Activated naive CD4-positive, alpha-beta T cell treated with anti-CD3 and anti-CD28 coated beads, Interleukin-2, amount 10 ng/mL, durations not matched to agents 7 days and 5 days (primary cell): ENCODE measurements at regions not wholly inside any gene's neighbourhood (a gene's known extent, or its start where the extent isn't known, plus 50 kb on each side); places are given as distances from the start of the nearest gene placed in this dataset.

Source experiments
- CTCF ChIA-PET: fragments of 350-600 bp; sonication (Branson Sonifier 250); formaldehyde crosslinking; loops from one replicate; lab custom pipeline; 2021; ENCODE audit warnings: antibody characterized with exemption; lab: Charles Lee
- DNase-seq: peaks from one replicate; pipeline ENCODE4 v3.0.0-alpha.2; 2020
- H3K27ac Mint-ChIP-seq: one replicate; pipeline ENCODE4 v1.8.0; 2021; ENCODE audit warnings: mild to moderate bottlenecking, moderate library complexity, mixed read lengths
- H3K27me3 Mint-ChIP-seq: one replicate; pipeline ENCODE4 v1.8.0; 2021; ENCODE audit warnings: mild to moderate bottlenecking, mixed read lengths
- H3K36me3 Mint-ChIP-seq: one replicate; pipeline ENCODE4 v1.8.0; 2021; ENCODE audit warnings: mixed read lengths
- H3K4me1 Mint-ChIP-seq: one replicate; pipeline ENCODE4 v1.8.0; 2021; ENCODE audit warnings: mixed read lengths
- H3K4me3 Mint-ChIP-seq: one replicate; pipeline ENCODE4 v1.8.0; 2021; ENCODE audit warnings: mild to moderate bottlenecking, moderate library complexity, mixed read lengths
- H3K9me3 Mint-ChIP-seq: one replicate; pipeline ENCODE4 v1.8.0; 2021; ENCODE audit warnings: mixed read lengths

DNA sequence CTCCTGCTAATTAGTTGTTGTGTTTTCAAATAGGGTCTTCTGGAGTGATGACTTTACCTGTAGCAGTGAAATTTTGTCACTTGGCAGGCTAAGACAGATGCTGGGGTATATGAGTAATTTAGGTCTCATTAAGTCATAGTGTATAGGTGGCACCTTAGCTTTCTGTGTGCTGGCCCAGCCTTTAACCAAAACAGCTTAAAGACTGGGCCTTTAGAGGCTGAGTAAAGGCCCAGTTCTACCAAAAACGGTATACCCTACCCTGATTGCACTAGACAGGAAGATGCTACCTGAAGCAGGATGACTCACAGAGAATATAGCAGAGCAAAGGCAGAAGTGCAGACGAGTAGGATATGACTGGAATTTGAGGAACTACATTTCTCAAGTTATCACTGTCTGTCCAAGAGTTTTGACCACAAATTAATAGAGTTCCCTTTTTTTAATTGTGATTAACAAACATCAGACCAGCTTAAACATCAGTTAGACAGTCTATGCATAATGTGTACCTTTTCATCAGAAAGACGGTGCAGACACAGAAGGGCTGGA is 337.9 kb upstream of the SALL3 start:
- CTCF ChIA-PET, result no interaction called here
- no peak overlapping the region for H3K4me3 Mint-ChIP-seq
- DNase-seq, result no peak
- H3K27me3 Mint-ChIP-seq, result no peaks in the 10 kb centered on the region
- H3K27ac Mint-ChIP-seq, result no peak overlapping the region
- H3K36me3 Mint-ChIP-seq, result no peaks in the 10 kb centered on the region
- H3K4me1 Mint-ChIP-seq, result no peaks in the 10 kb centered on the region
- peaks cover 2% of the 10 kb centered on the region for H3K9me3 Mint-ChIP-seq

GRCh38 chr18:78642296-78642951 is 337.2 kb upstream of the SALL3 start:
- Mint-ChIP-seq H3K9me3 (no peaks in the 10 kb centered on the region), H3K36me3 (no peaks in the 10 kb centered on the region), H3K27me3 (no peaks in the 10 kb centered on the region), H3K4me3 (no peak overlapping the region), H3K27ac (peak overlapping the region; percentile 58), H3K4me1 (no peaks in the 10 kb centered on the region)
- CTCF ChIA-PET, result no interaction called here
- DNase-seq, result no peak

GRCh38 chr18:78643004-78643403 is 336.6 kb upstream of the SALL3 start:
- Mint-ChIP-seq H3K4me3 (no peak overlapping the region), H3K36me3 (no peaks in the 10 kb centered on the region), H3K27ac (peak overlapping the region; percentile 58), H3K9me3 (no peaks in the 10 kb centered on the region), H3K4me1 (no peaks in the 10 kb centered on the region), H3K27me3 (no peaks in the 10 kb centered on the region)
- no peak for DNase-seq
- CTCF ChIA-PET, result no interaction called here

- CTCF ChIA-PET, result no interaction called here
- Mint-ChIP-seq H3K27me3 (no peaks in the 10 kb centered on the region), H3K4me3 (no peak overlapping the region), H3K36me3 (no peaks in the 10 kb centered on the region), H3K9me3 (peaks cover under 1% of the 10 kb centered on the region), H3K4me1 (no peaks in the 10 kb centered on the region), H3K27ac (no peak overlapping the region)
- DNase-seq, result no peak
These were observed 335.6 kb upstream of the SALL3 start for GRCh38 chr18:78643981-78644380.

DNA sequence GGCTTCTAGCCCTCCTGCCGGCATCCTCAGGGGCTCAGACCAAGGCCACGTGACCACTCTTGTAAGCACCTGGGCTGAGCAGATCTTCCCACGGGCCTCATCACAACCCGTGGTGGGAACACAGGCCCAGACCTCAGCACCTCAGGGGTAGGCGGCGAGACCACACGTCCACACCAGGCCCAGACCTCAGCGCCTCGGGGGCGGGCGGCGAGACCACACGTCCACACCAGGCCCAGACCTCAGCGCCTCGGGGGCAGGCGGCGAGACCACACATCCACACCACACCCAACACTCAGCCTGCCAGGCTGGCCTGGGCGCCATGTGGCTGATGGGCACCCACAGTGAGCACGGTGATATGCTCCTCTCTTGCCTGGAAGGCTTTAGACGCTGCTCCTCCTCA is 334.4 kb upstream of the SALL3 start:
- Mint-ChIP-seq H3K9me3 (peaks cover 2% of the 10 kb centered on the region), H3K27ac (no peak overlapping the region), H3K4me1 (no peaks in the 10 kb centered on the region), H3K27me3 (no peaks in the 10 kb centered on the region), H3K36me3 (no peaks in the 10 kb centered on the region), H3K4me3 (no peak overlapping the region)
- DNase-seq, result no peak
- CTCF ChIA-PET, result no interaction called here

DNA sequence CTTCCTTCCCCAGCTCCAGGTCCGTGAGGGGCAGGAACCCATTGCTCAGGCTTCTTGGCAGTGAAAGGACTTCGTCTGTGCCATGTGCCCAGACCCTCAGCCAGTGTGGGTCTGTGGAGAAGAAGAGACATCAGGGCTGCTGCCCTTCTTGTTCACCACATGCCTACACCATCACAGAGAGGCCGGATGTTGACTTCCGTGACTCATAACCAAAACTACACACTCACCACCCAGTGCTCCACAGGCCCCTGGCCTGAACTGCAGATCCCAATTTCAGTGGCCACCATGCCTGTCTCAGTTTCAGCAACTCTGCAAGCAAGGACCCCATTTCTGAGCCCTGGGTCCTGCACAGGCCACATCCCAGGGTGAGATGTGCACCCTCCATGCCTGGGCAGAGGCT is 332.6 kb upstream of the SALL3 start:
- no peaks in the 10 kb centered on the region for H3K27me3 Mint-ChIP-seq
- H3K36me3 Mint-ChIP-seq, result no peaks in the 10 kb centered on the region
- H3K4me1 Mint-ChIP-seq, result no peaks in the 10 kb centered on the region
- H3K4me3 Mint-ChIP-seq, result no peak overlapping the region
- no peak for DNase-seq
- CTCF ChIA-PET, result no interaction called here
- peaks cover 7% of the 10 kb centered on the region for H3K9me3 Mint-ChIP-seq
- H3K27ac Mint-ChIP-seq, result no peak overlapping the region

GRCh38 chr18:78649421-78649820 is 330.2 kb upstream of the SALL3 start:
- Mint-ChIP-seq H3K4me3 (no peak overlapping the region), H3K4me1 (no peaks in the 10 kb centered on the region), H3K36me3 (no peaks in the 10 kb centered on the region), H3K27ac (no peak overlapping the region), H3K27me3 (no peaks in the 10 kb centered on the region), H3K9me3 (peaks cover 11% of the 10 kb centered on the region)
- DNase-seq, result no peak
- CTCF ChIA-PET, result no interaction called here

DNA sequence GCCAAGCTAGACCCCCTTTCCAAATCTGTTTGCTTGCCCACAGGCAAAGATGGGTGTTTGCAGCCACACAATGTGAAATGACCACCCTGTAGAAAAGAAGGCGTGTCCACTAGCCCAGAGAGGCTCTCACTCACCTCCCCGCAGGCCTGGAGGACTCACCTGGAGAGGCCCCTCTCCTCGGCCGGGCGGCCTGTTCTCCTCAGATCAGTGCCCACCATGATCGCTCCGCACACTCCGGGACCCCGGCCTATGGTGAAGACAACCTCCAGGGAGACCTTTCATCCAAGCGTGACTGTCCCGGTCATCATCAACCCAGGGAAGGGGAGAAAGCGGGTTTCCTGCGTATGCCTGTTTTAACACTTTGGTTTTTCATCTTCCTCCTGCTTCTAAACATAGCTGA is 328.7 kb upstream of the SALL3 start:
- DNase-seq, result no peak
- no peaks in the 10 kb centered on the region for H3K27me3 Mint-ChIP-seq
- peaks cover 14% of the 10 kb centered on the region for H3K9me3 Mint-ChIP-seq
- CTCF ChIA-PET, result no interaction called here
- H3K27ac Mint-ChIP-seq, result no peak overlapping the region
- no peaks in the 10 kb centered on the region for H3K36me3 Mint-ChIP-seq
- no peaks in the 10 kb centered on the region for H3K4me1 Mint-ChIP-seq
- no peak overlapping the region for H3K4me3 Mint-ChIP-seq

DNA sequence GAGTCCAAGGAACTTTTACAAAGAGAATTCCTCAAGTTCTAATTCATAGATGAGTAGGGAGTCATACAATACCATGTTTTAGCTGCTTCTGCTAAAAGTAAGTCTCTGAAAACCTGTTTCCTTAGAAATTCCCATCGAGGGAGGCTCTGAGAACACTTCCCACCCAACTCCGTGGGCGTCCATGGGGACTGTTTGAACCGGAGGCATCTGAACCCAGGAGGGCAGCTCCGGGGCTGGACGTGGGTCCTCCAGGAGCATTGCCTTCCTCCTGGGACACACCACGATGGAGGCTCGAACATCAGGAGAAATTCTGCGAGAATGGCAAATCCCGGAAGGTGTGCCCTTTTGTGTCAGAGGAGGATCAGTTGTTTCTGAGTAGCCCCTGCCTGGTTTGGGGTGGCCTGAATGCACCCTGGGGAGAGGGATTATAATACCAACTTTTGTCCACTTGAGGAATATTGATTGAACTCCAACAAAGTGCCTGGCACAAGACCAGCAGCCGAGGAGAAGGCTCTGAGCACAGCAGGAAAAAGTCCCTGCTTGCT is 327.5 kb upstream of the SALL3 start:
- Mint-ChIP-seq H3K36me3 (no peaks in the 10 kb centered on the region), H3K4me1 (no peaks in the 10 kb centered on the region), H3K9me3 (peaks cover 14% of the 10 kb centered on the region), H3K27me3 (no peaks in the 10 kb centered on the region), H3K4me3 (no peak overlapping the region), H3K27ac (no peak overlapping the region)
- no peak for DNase-seq
- CTCF ChIA-PET, result no interaction called here

GRCh38 chr18:78655921-78656320 is 323.7 kb upstream of the SALL3 start:
- Mint-ChIP-seq H3K27me3 (no peaks in the 10 kb centered on the region), H3K9me3 (peaks cover 11% of the 10 kb centered on the region), H3K36me3 (no peaks in the 10 kb centered on the region), H3K4me1 (no peaks in the 10 kb centered on the region), H3K4me3 (no peak overlapping the region), H3K27ac (no peak overlapping the region)
- no peak for DNase-seq
- CTCF ChIA-PET, result no interaction called here

- H3K36me3 Mint-ChIP-seq, result no peaks in the 10 kb centered on the region
- DNase-seq, result no peak
- CTCF ChIA-PET, result no interaction called here
- H3K4me1 Mint-ChIP-seq, result no peaks in the 10 kb centered on the region
- no peak overlapping the region for H3K27ac Mint-ChIP-seq
- no peaks in the 10 kb centered on the region for H3K27me3 Mint-ChIP-seq
- no peak overlapping the region for H3K4me3 Mint-ChIP-seq
- H3K9me3 Mint-ChIP-seq, result peaks cover 11% of the 10 kb centered on the region
These were observed 323.2 kb upstream of the SALL3 start for GRCh38 chr18:78656346-78656925.

DNA sequence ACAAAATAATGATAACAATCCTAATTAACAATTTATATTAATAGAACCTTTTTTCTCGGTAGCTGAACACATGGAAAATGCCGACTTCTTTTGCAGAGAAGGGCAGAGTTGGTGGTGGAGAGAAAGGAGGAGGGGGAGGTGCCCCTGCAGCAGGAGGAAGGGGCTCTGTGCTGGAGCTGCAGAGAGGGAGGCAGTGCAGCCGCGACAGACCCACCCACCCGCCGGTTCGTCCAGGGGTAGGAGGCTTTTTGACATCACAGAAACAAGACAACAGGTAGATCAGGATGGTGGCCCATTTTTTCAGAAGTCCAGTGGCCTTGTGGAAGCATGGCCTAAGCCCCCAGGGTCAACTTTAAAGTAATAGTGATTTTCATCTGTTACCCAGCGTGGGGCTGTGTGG is 321.1 kb upstream of the SALL3 start:
- Mint-ChIP-seq H3K27me3 (no peaks in the 10 kb centered on the region), H3K9me3 (peaks cover 3% of the 10 kb centered on the region), H3K27ac (no peak overlapping the region), H3K4me1 (no peaks in the 10 kb centered on the region), H3K4me3 (no peak overlapping the region), H3K36me3 (no peaks in the 10 kb centered on the region)
- CTCF ChIA-PET, result no interaction called here
- DNase-seq, result no peak

- no peak for DNase-seq
- Mint-ChIP-seq H3K27me3 (no peaks in the 10 kb centered on the region), H3K36me3 (no peaks in the 10 kb centered on the region), H3K9me3 (peaks cover 3% of the 10 kb centered on the region), H3K27ac (no peak overlapping the region), H3K4me3 (no peak overlapping the region), H3K4me1 (no peaks in the 10 kb centered on the region)
- CTCF ChIA-PET, result no interaction called here
These were observed 320.6 kb upstream of the SALL3 start for GRCh38 chr18:78659057-78659456.

DNA sequence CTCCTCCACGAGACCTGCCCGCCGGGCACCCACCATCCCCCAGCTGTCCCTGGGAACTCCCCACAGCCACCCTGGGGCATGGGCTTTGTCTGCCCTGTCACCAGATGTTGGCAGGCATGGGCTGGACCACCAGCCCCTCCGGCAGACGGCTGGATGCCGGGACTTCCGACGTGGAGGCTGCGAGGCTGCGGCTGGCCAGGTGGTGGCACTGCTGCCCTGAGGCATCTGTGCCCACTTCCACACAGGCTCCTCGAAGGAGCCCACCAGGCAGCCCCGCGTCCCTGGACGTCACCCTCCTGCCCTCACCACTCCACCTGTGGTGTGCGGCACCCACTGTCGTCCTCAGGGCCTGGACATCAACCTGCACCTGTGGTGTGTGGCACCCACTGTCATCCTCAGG is 319.9 kb upstream of the SALL3 start:
- no peaks in the 10 kb centered on the region for H3K27me3 Mint-ChIP-seq

DNA sequence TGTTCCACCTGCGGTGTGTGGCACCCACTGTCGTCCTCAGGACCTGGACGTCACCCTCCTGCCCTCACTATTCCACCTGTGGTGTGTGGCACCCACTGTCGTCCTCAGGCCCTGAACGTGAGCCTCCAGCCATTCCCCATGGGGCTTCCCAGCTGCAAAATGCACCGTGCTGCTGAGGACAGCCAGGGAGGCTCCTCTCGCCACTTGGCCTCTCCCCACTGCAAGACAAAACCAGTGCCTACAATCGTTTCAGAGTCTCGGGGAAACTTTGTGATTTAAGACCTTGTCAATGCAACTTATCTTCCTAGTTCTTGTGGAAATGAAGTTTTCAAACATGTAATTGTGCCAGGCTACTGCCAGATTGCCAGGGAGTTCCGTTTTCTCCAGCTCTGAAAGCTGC is 319.3 kb upstream of the SALL3 start:
- peaks cover 3% of the 10 kb centered on the region for H3K9me3 Mint-ChIP-seq
- CTCF ChIA-PET, result no interaction called here
- no peaks in the 10 kb centered on the region for H3K36me3 Mint-ChIP-seq

More for the DNA sequence above, 319.9 kb upstream of the SALL3 start:
- CTCF ChIA-PET, result no interaction called here
- Mint-ChIP-seq H3K4me1 (no peaks in the 10 kb centered on the region), H3K9me3 (peaks cover 3% of the 10 kb centered on the region), H3K36me3 (no peaks in the 10 kb centered on the region), H3K4me3 (no peak overlapping the region), H3K27ac (no peak overlapping the region)
- no peak for DNase-seq

More for the DNA sequence above, 319.3 kb upstream of the SALL3 start:
- no peak for DNase-seq
- Mint-ChIP-seq H3K4me3 (no peak overlapping the region), H3K4me1 (no peaks in the 10 kb centered on the region), H3K27ac (no peak overlapping the region), H3K27me3 (no peaks in the 10 kb centered on the region)
